ENCODE measurements at regions not wholly inside any gene's neighbourhood (a gene's known extent, or its start where the extent isn't known, plus 50 kb on each side); places are given as distances from the start of the nearest gene placed in this dataset.

GRCh38 chr12:58143498-58143995 lies 202.2 kb downstream of the ATP23 start:
- no peaks in the 10 kb centered on the region for H3K36me3 ChIP-seq (ENCODE audit: control insufficient read depth, insufficient read depth, low read length)
- H3K4me3 Mint-ChIP-seq (ENCODE audit: unreplicated experiment), result no peak overlapping the region
- no peak for DNase-seq
- no peak for TF ChIP-seq CTCF (IDR thresholded peaks at IDR 0.05; ENCODE audit: insufficient read depth in 1 of 2, low read depth in 1 of 2, low read length in 1 of 2, severe bottlenecking in 1 of 2, unreplicated experiment in 1 of 2)
- intact Hi-C loops (cut with micrococcal nuclease; ENCODE audit: unreplicated experiment), result no loop called here
- no peaks in the 10 kb centered on the region for H3K27me3 ChIP-seq (replicated peaks; ENCODE audit: control insufficient read depth, insufficient read depth, low read length)
- H3K9me3 ChIP-seq, result no peaks in the 10 kb centered on the region
- BruUV-seq (replicated peaks), result no TSS peak
- ChIA-PET CTCF (no interaction called here), POLR2A (interaction anchor here (0.7 kb wide), 1 partner anchor 23 kb away, joined by 4 read pairs; no protein-coding TSS in a partner anchor)
- no peaks in the 10 kb centered on the region for H3K4me1 Mint-ChIP-seq (ENCODE audit: low read depth, unreplicated experiment)
- no peaks in the 10 kb centered on the region for H3K4me1 ChIP-seq
- H3K27ac Mint-ChIP-seq (ENCODE audit: unreplicated experiment), result no peak overlapping the region
- peaks cover under 1% of the 10 kb centered on the region for H3K27me3 Mint-ChIP-seq (ENCODE audit: insufficient read depth, unreplicated experiment)
- H3K9me3 Mint-ChIP-seq (ENCODE audit: unreplicated experiment), result peaks cover 13% of the 10 kb centered on the region
- no peaks in the 10 kb centered on the region for H3K36me3 Mint-ChIP-seq (ENCODE audit: insufficient read depth, unreplicated experiment)
- H3K4me3 ChIP-seq (ENCODE audit: low read depth, low read length), result no peak overlapping the region

GRCh38 chr12:58148405-58148804 lies 207.0 kb downstream of the ATP23 start:
- Mint-ChIP-seq H3K36me3 (ENCODE audit: insufficient read depth, unreplicated experiment) (no peaks in the 10 kb centered on the region), H3K4me1 (ENCODE audit: low read depth, unreplicated experiment) (no peaks in the 10 kb centered on the region), H3K27ac (ENCODE audit: unreplicated experiment) (no peak overlapping the region), H3K9me3 (ENCODE audit: unreplicated experiment) (peaks cover 13% of the 10 kb centered on the region), H3K4me3 (ENCODE audit: unreplicated experiment) (no peak overlapping the region), H3K27me3 (ENCODE audit: insufficient read depth, unreplicated experiment) (no peaks in the 10 kb centered on the region)
- no peak overlapping the region for H3K4me3 ChIP-seq (ENCODE audit: low read depth, low read length)
- ChIA-PET CTCF (no interaction called here), POLR2A (no interaction called here)
- no peaks in the 10 kb centered on the region for H3K4me1 ChIP-seq
- no peak for DNase-seq
- no peaks in the 10 kb centered on the region for H3K9me3 ChIP-seq
- no peaks in the 10 kb centered on the region for H3K36me3 ChIP-seq (ENCODE audit: control insufficient read depth, insufficient read depth, low read length)
- intact Hi-C loops (cut with micrococcal nuclease; ENCODE audit: unreplicated experiment), result no loop called here
- no peaks in the 10 kb centered on the region for H3K27me3 ChIP-seq (replicated peaks; ENCODE audit: control insufficient read depth, insufficient read depth, low read length)
- no peak for TF ChIP-seq CTCF (IDR thresholded peaks at IDR 0.05; ENCODE audit: insufficient read depth in 1 of 2, low read depth in 1 of 2, low read length in 1 of 2, severe bottlenecking in 1 of 2, unreplicated experiment in 1 of 2)
- BruUV-seq (replicated peaks), result no TSS peak

GRCh38 chr12:58148976-58149375 lies 207.6 kb downstream of the ATP23 start:
- ChIA-PET POLR2A (no interaction called here), CTCF (no interaction called here)
- no peak for TF ChIP-seq CTCF (IDR thresholded peaks at IDR 0.05; ENCODE audit: insufficient read depth in 1 of 2, low read depth in 1 of 2, low read length in 1 of 2, severe bottlenecking in 1 of 2, unreplicated experiment in 1 of 2)

More at GRCh38 chr12:58148976-58149375, 207.6 kb downstream of the ATP23 start:
- H3K27ac Mint-ChIP-seq (ENCODE audit: unreplicated experiment), result no peak overlapping the region
- H3K36me3 Mint-ChIP-seq (ENCODE audit: insufficient read depth, unreplicated experiment), result no peaks in the 10 kb centered on the region
- BruUV-seq (replicated peaks), result no TSS peak
- intact Hi-C loops (cut with micrococcal nuclease; ENCODE audit: unreplicated experiment), result no loop called here
- H3K27me3 Mint-ChIP-seq (ENCODE audit: insufficient read depth, unreplicated experiment), result no peaks in the 10 kb centered on the region
- Histone ChIP-seq H3K9me3 (no peaks in the 10 kb centered on the region), H3K4me3 (ENCODE audit: low read depth, low read length) (no peak overlapping the region), H3K36me3 (ENCODE audit: control insufficient read depth, insufficient read depth, low read length) (no peaks in the 10 kb centered on the region), H3K27me3 (replicated peaks; ENCODE audit: control insufficient read depth, insufficient read depth, low read length) (no peaks in the 10 kb centered on the region), H3K4me1 (no peaks in the 10 kb centered on the region)
- H3K4me3 Mint-ChIP-seq (ENCODE audit: unreplicated experiment), result no peak overlapping the region
- no peaks in the 10 kb centered on the region for H3K4me1 Mint-ChIP-seq (ENCODE audit: low read depth, unreplicated experiment)
- DNase-seq, result no peak
- H3K9me3 Mint-ChIP-seq (ENCODE audit: unreplicated experiment), result peaks cover 13% of the 10 kb centered on the region
